GM23338 (cell line): ENCODE measurements at regions not wholly inside any gene's neighbourhood (a gene's known extent, or its start where the extent isn't known, plus 50 kb on each side); places are given as distances from the start of the nearest gene placed in this dataset.

ENCODE experiments used
- ATAC-seq: fragments of 200-7000 bp; cut with Tn5 transposase; 3 replicates; pipeline ENCODE4 v1.9.1; 2020
- DNase-seq: peaks from one replicate; pipeline ENCODE4 v3.0.0-alpha.2; 2015; ENCODE audit warnings: low spot score
- H2AFZ ChIP-seq: fragments of 200-600 bp; sonication (generic); 2 replicates; pipeline ENCODE4 v1.8.0; 2016; ENCODE audit warnings: antibody characterized with exemption, mild to moderate bottlenecking, moderate library complexity
- H3F3A ChIP-seq: fragments of 200-600 bp; sonication (generic); replicated peaks from 2 replicates; pipeline ENCODE4 v1.8.0; 2017; ENCODE audit warnings: antibody characterized with exemption, mixed run types, low read depth
- H3K27ac ChIP-seq: fragments of 200-600 bp; sonication (generic); 2 replicates; pipeline ENCODE4 v1.6.1; 2016; ENCODE audit warnings: low read depth
- H3K27me3 ChIP-seq: fragments of 200-600 bp; sonication (generic); 2 replicates; pipeline ENCODE4 v1.8.0; 2016; ENCODE audit warnings: mild to moderate bottlenecking, mixed run types, moderate library complexity; ENCODE audit not compliant: insufficient read depth
- H3K36me3 ChIP-seq: fragments of 200-600 bp; sonication (generic); 2 replicates; pipeline ENCODE4 v1.8.0; 2016; ENCODE audit warnings: mild to moderate bottlenecking; ENCODE audit not compliant: insufficient read depth
- H3K4me1 ChIP-seq: fragments of 200-600 bp; sonication (generic); 2 replicates; pipeline ENCODE4 v1.8.0; 2016; ENCODE audit warnings: mild to moderate bottlenecking, moderate library complexity; ENCODE audit not compliant: insufficient read depth
- H3K4me2 ChIP-seq: fragments of 200-600 bp; sonication (generic); 2 replicates; pipeline ENCODE4 v1.7.1; 2017; ENCODE audit warnings: mixed run types
- H3K4me3 ChIP-seq: fragments of 200-600 bp; sonication (generic); 2 replicates; pipeline ENCODE4 v1.6.1; 2016; ENCODE audit warnings: mixed run types
- H3K79me2 ChIP-seq: fragments of 200-600 bp; sonication (generic); replicated peaks from 2 replicates; pipeline ENCODE4 v1.8.0; 2017; ENCODE audit warnings: mild to moderate bottlenecking; ENCODE audit not compliant: insufficient read depth
- H3K9me2 ChIP-seq: fragments of 200-600 bp; sonication (generic); 2 replicates; pipeline ENCODE4 v1.8.0; 2017; ENCODE audit not compliant: insufficient read depth
- H4K20me1 ChIP-seq: fragments of 200-600 bp; sonication (generic); replicated peaks from 2 replicates; pipeline ENCODE4 v1.8.0; 2017; ENCODE audit warnings: mild to moderate bottlenecking; ENCODE audit not compliant: insufficient read depth
- H3K27ac Mint-ChIP-seq: 2 replicates; pipeline ENCODE4 v1.8.0; 2020; ENCODE audit warnings: inconsistent platforms, mild to moderate bottlenecking, moderate library complexity, mixed read lengths
- H3K27me3 Mint-ChIP-seq: 3 replicates; pipeline ENCODE4 v1.8.0; 2022; ENCODE audit warnings: low read depth, mild to moderate bottlenecking, moderate library complexity, mixed read lengths, inconsistent platforms; ENCODE audit not compliant: insufficient read depth, poor library complexity
- H3K36me3 Mint-ChIP-seq: 3 replicates; pipeline ENCODE4 v1.8.0; 2021; ENCODE audit warnings: low read depth, mild to moderate bottlenecking, inconsistent platforms, moderate library complexity, mixed read lengths
- H3K4me1 Mint-ChIP-seq: 3 replicates; pipeline ENCODE4 v1.8.0; 2020; ENCODE audit warnings: mild to moderate bottlenecking, inconsistent platforms, mixed read lengths
- H3K4me3 Mint-ChIP-seq: 3 replicates; pipeline ENCODE4 v1.8.0; 2021; ENCODE audit warnings: moderate library complexity, mild to moderate bottlenecking, inconsistent platforms, mixed read lengths
- H3K9me3 Mint-ChIP-seq: 3 replicates; pipeline ENCODE4 v1.8.0; 2020; ENCODE audit warnings: moderate library complexity, mild to moderate bottlenecking, inconsistent platforms, mixed read lengths
- CTCF ChIP-seq, 2 experiments: fragments of 200-600 bp in 1 of 2; sonication (generic) in 1 of 2; conservative IDR thresholded peaks; 2 replicates each; pipeline versions ENCODE4 v1.5.1 to v1.6.1; 2016 to 2017; ENCODE audit warnings: antibody characterized with exemption in 2 of 2, low read depth in 2 of 2, mild to moderate bottlenecking in 2 of 2, moderate library complexity in 1 of 2
- EZH2 ChIP-seq: fragments of 200-600 bp; sonication (generic); IDR thresholded peaks from one replicate; pipeline ENCODE4 v1.8.0; 2017; ENCODE audit warnings: antibody characterized with exemption, mild to moderate bottlenecking, low read depth; ENCODE audit not compliant: unreplicated experiment
- EZH2phosphoT487 ChIP-seq: fragments of 200-600 bp; sonication (generic); IDR thresholded peaks from one replicate; pipeline ENCODE4 v1.8.1; 2018; ENCODE audit warnings: antibody characterized with exemption; ENCODE audit not compliant: unreplicated experiment
- JUNB ChIP-seq: IDR thresholded peaks from one replicate; pipeline ENCODE4 v1.6.1; 2016; ENCODE audit warnings: antibody characterized with exemption; ENCODE audit not compliant: unreplicated experiment
- POLR2AphosphoS5 ChIP-seq: IDR thresholded peaks from 2 replicates; pipeline ENCODE4 v1.6.1; 2016; ENCODE audit warnings: antibody characterized with exemption, low read depth
- REST ChIP-seq: IDR thresholded peaks from one replicate; pipeline ENCODE4 v1.6.1; 2018; ENCODE audit warnings: antibody characterized with exemption; ENCODE audit not compliant: unreplicated experiment
- ZNF114 ChIP-seq: fragments of 250-450 bp; sonication (Bioruptor Pico); IDR thresholded peaks from 2 replicates; pipeline ENCODE4 v1.5.0; 2020; ENCODE audit warnings: mild to moderate bottlenecking, moderate library complexity

GRCh38 chr11:21838427-21838826 is 354.5 kb upstream of the ANO5 start:
- Histone ChIP-seq H3K27me3 (no peaks in the 10 kb centered on the region), H2AFZ (no peak overlapping the region), H4K20me1 (no peaks in the 10 kb centered on the region), H3K27ac (no peak overlapping the region), H3K79me2 (no peaks in the 10 kb centered on the region), H3F3A (no peaks in the 10 kb centered on the region), H3K36me3 (no peaks in the 10 kb centered on the region), H3K4me1 (no peaks in the 10 kb centered on the region), H3K9me2 (0 out of 2 replicates have a peak, but pooled peaks cover 3% of the 10 kb centered on the region), H3K4me3 (no peak overlapping the region), H3K4me2 (no peak overlapping the region)
- Mint-ChIP-seq H3K4me3 (no peak overlapping the region), H3K27ac (no peak overlapping the region), H3K4me1 (peaks cover 8% of the 10 kb centered on the region; the same call in 2 of the 3 replicates), H3K9me3 (no peaks in the 10 kb centered on the region; the same call in 2 of the 3 replicates), H3K36me3 (no peaks in the 10 kb centered on the region), H3K27me3 (peaks cover 2% of the 10 kb centered on the region)
- no peak for TF ChIP-seq ZNF114 (CRISPR knock-in tag)
- ATAC-seq (no peak), DNase-seq (no peak)

GRCh38 chr11:21839796-21840195 is 353.1 kb upstream of the ANO5 start:
- Histone ChIP-seq H3K79me2 (no peaks in the 10 kb centered on the region), H3F3A (no peaks in the 10 kb centered on the region), H3K4me3 (no peak overlapping the region), H3K4me2 (no peak overlapping the region), H3K27ac (no peak overlapping the region), H3K36me3 (no peaks in the 10 kb centered on the region), H3K27me3 (no peaks in the 10 kb centered on the region), H4K20me1 (no peaks in the 10 kb centered on the region), H3K4me1 (no peaks in the 10 kb centered on the region), H3K9me2 (0 out of 2 replicates have a peak, but pooled peaks cover 4% of the 10 kb centered on the region), H2AFZ (no peak overlapping the region)
- Mint-ChIP-seq H3K4me3 (no peak overlapping the region), H3K9me3 (no peaks in the 10 kb centered on the region; the same call in 2 of the 3 replicates), H3K27ac (no peak overlapping the region), H3K27me3 (peaks cover 1% of the 10 kb centered on the region), H3K36me3 (no peaks in the 10 kb centered on the region), H3K4me1 (peaks cover 6% of the 10 kb centered on the region; the same call in 1 of the 3 replicates)
- ATAC-seq = no peak
- TF ChIP-seq POLR2AphosphoS5 = no peak
- no peak for TF ChIP-seq CTCF (conservative IDR thresholded peaks at IDR 0.05; ENCODE audit: low read depth in 2 of 2)
- no peak for TF ChIP-seq ZNF114 (CRISPR knock-in tag)
- no peak for TF ChIP-seq JUNB
- no peak for TF ChIP-seq REST
- TF ChIP-seq EZH2 = no peak
- TF ChIP-seq EZH2phosphoT487 = no peak
- DNase-seq = no peak
